GM12878 (cell line): ENCODE measurements at regions not wholly inside any gene's neighbourhood (a gene's known extent, or its start where the extent isn't known, plus 50 kb on each side); places are given as distances from the start of the nearest gene placed in this dataset.

Source experiments
- HSF1 ChIP-seq: fragments of 150-350 bp; IDR thresholded peaks from 2 replicates; pipeline ENCODE4 v1.6.1; 2014; ENCODE audit warnings: mild to moderate bottlenecking, low read depth, low read length
- IRF5 ChIP-seq: fragments of 450-650 bp; IDR thresholded peaks from 2 replicates; pipeline ENCODE4 v1.6.1; 2017; ENCODE audit warnings: borderline replicate concordance
- MLLT1 ChIP-seq: fragments of 450-650 bp; IDR thresholded peaks from 2 replicates; pipeline ENCODE4 v1.6.1; 2016; ENCODE audit warnings: mild to moderate bottlenecking
- TAF1 ChIP-seq: IDR thresholded peaks from 2 replicates; pipeline ENCODE4 v1.6.1; 2011; ENCODE audit warnings: mild to moderate bottlenecking, low read depth, low read length, borderline replicate concordance
- ZBTB33 ChIP-seq: fragments of 450-650 bp; IDR thresholded peaks from 2 replicates; pipeline ENCODE4 v1.6.1; 2017; ENCODE audit warnings: mild to moderate bottlenecking
- ZNF24 ChIP-seq: fragments of 450-650 bp; IDR thresholded peaks from 2 replicates; pipeline ENCODE4 v1.6.1; 2017; ENCODE audit warnings: antibody characterized with exemption, mild to moderate bottlenecking
- TF ChIP-seq, protein P1 (sequence below): fragments of 450-650 bp; IDR thresholded peaks from 2 replicates; pipeline ENCODE4 v1.6.1; 2017; ENCODE audit warnings: mild to moderate bottlenecking, moderate library complexity

DNA sequence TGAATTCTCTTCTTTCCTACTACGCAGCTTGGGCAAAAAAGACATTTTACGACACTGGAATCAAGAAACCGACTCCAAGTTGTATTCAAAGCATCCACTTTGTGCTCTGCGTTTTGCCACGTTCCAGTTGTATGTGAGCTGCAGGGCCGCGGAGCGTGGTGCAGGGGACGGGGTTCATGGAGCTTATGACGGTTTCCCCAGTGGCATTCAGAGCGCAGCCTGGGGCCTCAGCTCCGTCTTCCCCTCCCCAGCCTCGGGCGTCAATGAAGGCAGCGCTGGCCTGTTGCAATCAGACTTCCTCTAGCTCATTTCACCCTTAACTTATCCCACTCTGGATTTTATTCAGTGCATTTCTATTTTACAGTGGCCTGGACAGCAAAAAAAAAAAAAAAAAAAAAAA, 403.4 kb upstream of the KLF6 start (continued):
- no peak for TF ChIP-seq HSF1
- TF ChIP-seq TAF1: no peak
- no peak for TF ChIP-seq IRF5
- TF ChIP-seq, protein P1, sequence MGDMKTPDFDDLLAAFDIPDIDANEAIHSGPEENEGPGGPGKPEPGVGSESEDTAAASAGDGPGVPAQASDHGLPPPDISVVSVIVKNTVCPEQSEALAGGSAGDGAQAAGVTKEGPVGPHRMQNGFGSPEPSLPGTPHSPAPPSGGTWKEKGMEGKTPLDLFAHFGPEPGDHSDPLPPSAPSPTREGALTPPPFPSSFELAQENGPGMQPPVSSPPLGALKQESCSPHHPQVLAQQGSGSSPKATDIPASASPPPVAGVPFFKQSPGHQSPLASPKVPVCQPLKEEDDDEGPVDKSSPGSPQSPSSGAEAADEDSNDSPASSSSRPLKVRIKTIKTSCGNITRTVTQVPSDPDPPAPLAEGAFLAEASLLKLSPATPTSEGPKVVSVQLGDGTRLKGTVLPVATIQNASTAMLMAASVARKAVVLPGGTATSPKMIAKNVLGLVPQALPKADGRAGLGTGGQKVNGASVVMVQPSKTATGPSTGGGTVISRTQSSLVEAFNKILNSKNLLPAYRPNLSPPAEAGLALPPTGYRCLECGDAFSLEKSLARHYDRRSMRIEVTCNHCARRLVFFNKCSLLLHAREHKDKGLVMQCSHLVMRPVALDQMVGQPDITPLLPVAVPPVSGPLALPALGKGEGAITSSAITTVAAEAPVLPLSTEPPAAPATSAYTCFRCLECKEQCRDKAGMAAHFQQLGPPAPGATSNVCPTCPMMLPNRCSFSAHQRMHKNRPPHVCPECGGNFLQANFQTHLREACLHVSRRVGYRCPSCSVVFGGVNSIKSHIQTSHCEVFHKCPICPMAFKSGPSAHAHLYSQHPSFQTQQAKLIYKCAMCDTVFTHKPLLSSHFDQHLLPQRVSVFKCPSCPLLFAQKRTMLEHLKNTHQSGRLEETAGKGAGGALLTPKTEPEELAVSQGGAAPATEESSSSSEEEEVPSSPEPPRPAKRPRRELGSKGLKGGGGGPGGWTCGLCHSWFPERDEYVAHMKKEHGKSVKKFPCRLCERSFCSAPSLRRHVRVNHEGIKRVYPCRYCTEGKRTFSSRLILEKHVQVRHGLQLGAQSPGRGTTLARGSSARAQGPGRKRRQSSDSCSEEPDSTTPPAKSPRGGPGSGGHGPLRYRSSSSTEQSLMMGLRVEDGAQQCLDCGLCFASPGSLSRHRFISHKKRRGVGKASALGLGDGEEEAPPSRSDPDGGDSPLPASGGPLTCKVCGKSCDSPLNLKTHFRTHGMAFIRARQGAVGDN: no peak
- no peak for TF ChIP-seq ZBTB33
- TF ChIP-seq ZNF24: no peak
- no peak for TF ChIP-seq MLLT1
- TF ChIP-seq, all 136 proteins: peak for 0
